ENCODE measurements at regions not wholly inside any gene's neighbourhood (a gene's known extent, or its start where the extent isn't known, plus 50 kb on each side); places are given as distances from the start of the nearest gene placed in this dataset.

GRCh38 chr1:221165839-221166500 is 286.7 kb downstream of the HLX start:
- H3K4me3 ChIP-seq (ENCODE audit: low read depth, low read length) = no peak overlapping the region
- CTCF ChIA-PET = interaction anchor here (0.9 to 1.9 kb wide), 2 partner anchors 38 to 356 kb away, joined by 3 to 7 read pairs; no protein-coding TSS in a partner anchor
- POLR2A ChIA-PET = no interaction called here

GRCh38 chr1:221166559-221167318 is 287.5 kb downstream of the HLX start:
- no peak for DNase-seq (ENCODE audit: low read depth, low spot score)
- ChIA-PET CTCF (interaction anchor here (0.7 to 1.9 kb wide), 4 partner anchors 22 to 357 kb away, joined by 3 to 7 read pairs (median 4); no protein-coding TSS in a partner anchor), POLR2A (no interaction called here)
- no peak for TF ChIP-seq CTCF (IDR thresholded peaks at IDR 0.05; ENCODE audit: insufficient read depth, low read length, missing control alignments)
- H3K4me3 ChIP-seq (ENCODE audit: low read depth, low read length) = no peak overlapping the region

More at GRCh38 chr1:221165839-221166500, 286.7 kb downstream of the HLX start:
- DNase-seq (ENCODE audit: low read depth, low spot score) = no peak
- no peak for TF ChIP-seq CTCF (IDR thresholded peaks at IDR 0.05; ENCODE audit: insufficient read depth, low read length, missing control alignments)

GRCh38 chr1:221169447-221169889 is 290.2 kb downstream of the HLX start:
- ChIA-PET CTCF (interaction anchor here (1.2 kb wide), 1 partner anchor 33 kb away, joined by 3 read pairs; no protein-coding TSS in a partner anchor), POLR2A (interaction anchor here (0.6 to 0.9 kb wide), 2 partner anchors 269 to 291 kb away, joined by 3 to 4 read pairs; partner anchors contain the start of gene HLX)
- peak; percentile 51 for DNase-seq (ENCODE audit: low read depth, low spot score)
- H3K4me3 ChIP-seq (ENCODE audit: low read depth, low read length) = no peak overlapping the region
- no peak for TF ChIP-seq CTCF (IDR thresholded peaks at IDR 0.05; ENCODE audit: insufficient read depth, low read length, missing control alignments)

- POLR2A ChIA-PET = no interaction called here
- DNase-seq (ENCODE audit: low read depth, low spot score) = no peak
- H3K4me3 ChIP-seq (ENCODE audit: low read depth, low read length) = no peak overlapping the region
- CTCF ChIA-PET = interaction anchor here (2.1 to 2.5 kb wide), 2 partner anchors 33 to 296 kb away, joined by 6 read pairs; no protein-coding TSS in a partner anchor
- no peak for TF ChIP-seq CTCF (IDR thresholded peaks at IDR 0.05; ENCODE audit: insufficient read depth, low read length, missing control alignments)
These were observed 290.9 kb downstream of the HLX start for GRCh38 chr1:221170171-221170570.

GRCh38 chr1:221171768-221172167 is 292.5 kb downstream of the HLX start:
- TF ChIP-seq CTCF (IDR thresholded peaks at IDR 0.05; ENCODE audit: insufficient read depth, low read length, missing control alignments) = no peak
- CTCF ChIA-PET = interaction anchor here (2.1 to 2.5 kb wide), 2 partner anchors 31 to 298 kb away, joined by 6 read pairs; no protein-coding TSS in a partner anchor
- POLR2A ChIA-PET = no interaction called here

GRCh38 chr1:221172841-221173240 is 293.6 kb downstream of the HLX start:
- no peak overlapping the region for H3K4me3 ChIP-seq (ENCODE audit: low read depth, low read length)
- no peak for TF ChIP-seq CTCF (IDR thresholded peaks at IDR 0.05; ENCODE audit: insufficient read depth, low read length, missing control alignments)
- ChIA-PET POLR2A (no interaction called here), CTCF (interaction anchor here (1.5 kb wide), 1 partner anchor 31 kb away, joined by 3 read pairs; no protein-coding TSS in a partner anchor)
- no peak for DNase-seq (ENCODE audit: low read depth, low spot score)

More at GRCh38 chr1:221171768-221172167, 292.5 kb downstream of the HLX start:
- DNase-seq (ENCODE audit: low read depth, low spot score) = no peak
- H3K4me3 ChIP-seq (ENCODE audit: low read depth, low read length) = no peak overlapping the region

Measured in AG04449 (cell line).